ENCODE measurements at regions not wholly inside any gene's neighbourhood (a gene's known extent, or its start where the extent isn't known, plus 50 kb on each side); places are given as distances from the start of the nearest gene placed in this dataset.

- H3K79me2 ChIP-seq (ENCODE audit: low read depth) = no peaks in the 10 kb centered on the region
- H3K9me3 ChIP-seq (ENCODE audit: low read depth) = no peaks in the 10 kb centered on the region
- no peaks in the 10 kb centered on the region for H3K36me3 Mint-ChIP-seq
- no peaks in the 10 kb centered on the region for H3K4me1 ChIP-seq
- H3K9ac ChIP-seq = no peak overlapping the region
- no peaks in the 10 kb centered on the region for H3K27me3 ChIP-seq
- DNase-seq (ENCODE audit: low spot score) = no peak
- H3K9me3 Mint-ChIP-seq = no peaks in the 10 kb centered on the region
- no peak overlapping the region for H3K4me2 ChIP-seq
- TF ChIP-seq CTCF (IDR thresholded peaks at IDR 0.05) (no peak), EZH2 (IDR thresholded peaks at IDR 0.05) (no peak), EZH2phosphoT487 (IDR thresholded peaks at IDR 0.05) (no peak)
- no peaks in the 10 kb centered on the region for H3K27me3 Mint-ChIP-seq (ENCODE audit: insufficient read depth, low read depth)
- no peak overlapping the region for H2AFZ ChIP-seq (replicated peaks)
- no peak overlapping the region for H3K27ac Mint-ChIP-seq
- H3F3A ChIP-seq (ENCODE audit: low read depth) = no peaks in the 10 kb centered on the region
- H3K4me3 ChIP-seq = no peak overlapping the region
- H3K4me3 Mint-ChIP-seq = no peak overlapping the region
- H4K20me1 ChIP-seq (ENCODE audit: low read depth) = no peaks in the 10 kb centered on the region
- H3K4me1 Mint-ChIP-seq = no peaks in the 10 kb centered on the region
- H3K27ac ChIP-seq = no peak overlapping the region
- no peaks in the 10 kb centered on the region for H3K36me3 ChIP-seq
Measured at GRCh38 chr14:89065879-89066278, 241.4 kb downstream of the TTC8 start.

DNA sequence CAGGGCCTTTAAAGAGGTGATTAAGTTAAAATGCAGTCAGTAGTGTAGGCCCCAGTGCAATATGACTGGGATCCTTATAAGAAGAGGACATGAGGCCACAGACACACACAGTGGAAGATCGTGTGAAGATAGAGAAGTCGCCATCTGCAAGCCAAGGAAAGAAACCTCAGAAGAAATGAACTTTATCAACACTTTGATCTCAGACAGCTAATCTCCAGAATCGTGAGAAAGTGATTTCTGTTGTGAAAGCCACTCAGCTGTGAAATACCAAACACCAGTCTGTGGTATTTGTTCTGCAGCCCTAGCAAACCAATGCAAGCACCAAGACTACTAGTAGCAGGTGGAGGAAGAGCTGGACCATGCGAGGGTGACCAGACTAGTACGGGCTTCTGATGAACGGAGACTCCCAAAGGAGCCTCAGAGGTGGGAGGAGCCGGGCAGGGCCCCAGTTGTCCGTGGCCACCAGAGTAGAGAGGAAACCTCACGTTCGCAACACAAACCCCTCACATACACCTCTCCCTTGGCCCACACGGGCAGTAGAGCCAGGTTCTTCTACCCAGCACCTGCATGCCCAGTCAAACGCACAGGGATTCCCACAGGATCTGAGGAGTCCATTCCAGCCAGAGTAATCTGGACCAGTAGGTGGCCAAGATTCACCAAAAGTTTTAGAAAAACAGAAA is 243.0 kb downstream of the TTC8 start:
- Mint-ChIP-seq H3K27ac (no peak overlapping the region), H3K4me3 (no peak overlapping the region), H3K27me3 (ENCODE audit: insufficient read depth, low read depth) (no peaks in the 10 kb centered on the region), H3K9me3 (no peaks in the 10 kb centered on the region), H3K4me1 (no peaks in the 10 kb centered on the region), H3K36me3 (no peaks in the 10 kb centered on the region)
- H3K79me2 ChIP-seq (ENCODE audit: low read depth) = no peaks in the 10 kb centered on the region
- H3K27ac ChIP-seq = no peak overlapping the region
- H4K20me1 ChIP-seq (ENCODE audit: low read depth) = no peaks in the 10 kb centered on the region
- no peaks in the 10 kb centered on the region for H3F3A ChIP-seq (ENCODE audit: low read depth)
- TF ChIP-seq CTCF (IDR thresholded peaks at IDR 0.05) (no peak), EZH2phosphoT487 (IDR thresholded peaks at IDR 0.05) (no peak), EZH2 (IDR thresholded peaks at IDR 0.05) (no peak)
- no peak overlapping the region for H3K9ac ChIP-seq
- no peaks in the 10 kb centered on the region for H3K4me1 ChIP-seq
- H3K27me3 ChIP-seq = no peaks in the 10 kb centered on the region
- peak overlapping the region; percentile 42 for H2AFZ ChIP-seq (replicated peaks)
- H3K4me2 ChIP-seq = no peak overlapping the region
- DNase-seq (ENCODE audit: low spot score) = no peak
- no peak overlapping the region for H3K4me3 ChIP-seq
- H3K36me3 ChIP-seq = no peaks in the 10 kb centered on the region
- H3K9me3 ChIP-seq (ENCODE audit: low read depth) = no peaks in the 10 kb centered on the region

GRCh38 chr14:89078021-89078795 is 253.8 kb downstream of the TTC8 start:
- Histone ChIP-seq H3K4me1 (no peaks in the 10 kb centered on the region), H3F3A (ENCODE audit: low read depth) (no peaks in the 10 kb centered on the region), H3K4me2 (no peak overlapping the region), H3K36me3 (no peaks in the 10 kb centered on the region), H2AFZ (replicated peaks) (no peak overlapping the region), H3K9me3 (ENCODE audit: low read depth) (no peaks in the 10 kb centered on the region), H3K9ac (no peak overlapping the region), H3K4me3 (no peak overlapping the region), H4K20me1 (ENCODE audit: low read depth) (no peaks in the 10 kb centered on the region), H3K79me2 (ENCODE audit: low read depth) (no peaks in the 10 kb centered on the region), H3K27ac (no peak overlapping the region), H3K27me3 (no peaks in the 10 kb centered on the region)
- Mint-ChIP-seq H3K27me3 (ENCODE audit: insufficient read depth, low read depth) (peaks cover 10% of the 10 kb centered on the region), H3K27ac (no peak overlapping the region), H3K4me1 (no peaks in the 10 kb centered on the region), H3K4me3 (no peak overlapping the region), H3K9me3 (no peaks in the 10 kb centered on the region), H3K36me3 (no peaks in the 10 kb centered on the region)
- DNase-seq (ENCODE audit: low spot score) = no peak
- TF ChIP-seq EZH2 (IDR thresholded peaks at IDR 0.05) = no peak
- TF ChIP-seq EZH2phosphoT487 (IDR thresholded peaks at IDR 0.05) = no peak
- no peak for TF ChIP-seq CTCF (IDR thresholded peaks at IDR 0.05)

Measured in neural progenitor cell (in vitro differentiated cells).